HuH-7 (cell line): ENCODE measurements at regions not wholly inside any gene's neighbourhood (a gene's known extent, or its start where the extent isn't known, plus 50 kb on each side); places are given as distances from the start of the nearest gene placed in this dataset.
"Not testable (repeated sequence)": the region's sequence is repeated elsewhere in the genome, so short reads cannot be mapped to it uniquely, and the experiment has no call there.

ENCODE experiments used
- DNase-seq: peaks from one replicate; pipeline ENCODE4 v3.0.0; 2011; ENCODE audit warnings: low spot score

DNA sequence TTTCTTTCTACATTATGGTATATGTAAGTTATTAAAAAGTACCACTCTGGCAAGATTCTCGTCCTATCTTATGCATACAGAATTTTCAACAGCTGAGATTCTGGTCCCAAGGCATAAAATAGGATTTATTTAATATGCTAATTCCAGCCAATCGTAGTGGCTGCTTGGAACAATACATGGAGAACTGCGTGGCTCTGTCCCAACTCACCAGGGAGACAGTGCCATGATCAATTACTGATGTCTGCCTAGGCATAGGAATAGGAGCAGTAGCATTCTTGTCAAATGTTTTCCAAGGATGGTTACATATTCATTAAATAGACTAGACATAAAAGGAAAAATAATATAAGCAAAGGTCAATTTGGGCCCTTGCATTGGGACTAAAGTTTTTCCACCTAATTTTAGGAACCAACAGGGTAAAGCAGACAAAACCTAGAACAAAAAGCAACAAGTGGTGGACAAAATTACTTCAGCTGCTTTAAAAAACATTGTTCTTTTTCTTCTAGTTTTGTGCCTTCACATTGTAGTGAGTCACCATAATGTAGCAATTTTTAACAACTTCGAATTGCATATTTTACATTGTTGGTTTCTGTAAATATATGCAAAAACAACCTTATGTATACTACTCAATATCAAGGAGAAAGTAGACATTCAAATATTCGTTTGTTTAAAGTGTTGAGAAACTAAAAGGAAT, 232.8 kb upstream of the ATP5MC3 start:
- DNase-seq = no peak

DNA sequence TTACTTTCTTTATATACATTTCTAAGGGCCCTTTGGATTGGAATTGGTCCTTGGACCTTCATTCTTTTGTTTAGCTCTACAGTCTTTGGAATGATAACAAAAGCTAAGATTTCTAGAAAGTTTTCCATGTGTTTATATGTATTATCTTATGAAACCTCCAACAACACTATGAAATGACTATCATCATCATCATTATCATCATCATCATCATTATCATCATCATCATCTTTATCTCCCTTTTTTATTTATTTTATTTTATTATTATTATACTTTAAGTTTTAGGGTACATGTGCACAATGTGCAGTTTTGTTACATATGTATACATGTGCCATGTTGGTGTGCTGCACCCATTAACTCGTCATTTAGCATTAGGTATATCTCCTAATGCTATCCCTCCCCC, 229.4 kb upstream of the ATP5MC3 start:
- not testable (repeated sequence) for DNase-seq

DNA sequence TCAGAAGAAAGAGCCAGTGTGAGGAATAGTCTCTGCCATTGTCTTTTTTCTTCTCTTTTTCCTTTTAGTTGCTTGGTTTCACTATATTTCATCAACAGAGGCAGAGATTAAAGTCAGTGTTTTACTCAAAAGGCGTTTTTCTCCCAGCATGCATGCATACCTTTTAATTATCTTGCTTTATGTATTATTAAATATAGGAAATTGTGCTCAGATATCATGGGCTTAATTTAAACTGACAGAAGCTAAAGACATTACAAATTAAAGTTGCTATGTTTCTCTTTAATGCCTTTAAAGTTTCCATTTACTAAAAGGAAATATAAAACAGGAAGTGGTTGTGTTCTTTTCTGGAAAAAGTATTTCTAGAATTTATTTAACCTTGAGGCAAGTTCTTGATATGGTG, 223.3 kb upstream of the ATP5MC3 start:
- DNase-seq = no peak

DNA sequence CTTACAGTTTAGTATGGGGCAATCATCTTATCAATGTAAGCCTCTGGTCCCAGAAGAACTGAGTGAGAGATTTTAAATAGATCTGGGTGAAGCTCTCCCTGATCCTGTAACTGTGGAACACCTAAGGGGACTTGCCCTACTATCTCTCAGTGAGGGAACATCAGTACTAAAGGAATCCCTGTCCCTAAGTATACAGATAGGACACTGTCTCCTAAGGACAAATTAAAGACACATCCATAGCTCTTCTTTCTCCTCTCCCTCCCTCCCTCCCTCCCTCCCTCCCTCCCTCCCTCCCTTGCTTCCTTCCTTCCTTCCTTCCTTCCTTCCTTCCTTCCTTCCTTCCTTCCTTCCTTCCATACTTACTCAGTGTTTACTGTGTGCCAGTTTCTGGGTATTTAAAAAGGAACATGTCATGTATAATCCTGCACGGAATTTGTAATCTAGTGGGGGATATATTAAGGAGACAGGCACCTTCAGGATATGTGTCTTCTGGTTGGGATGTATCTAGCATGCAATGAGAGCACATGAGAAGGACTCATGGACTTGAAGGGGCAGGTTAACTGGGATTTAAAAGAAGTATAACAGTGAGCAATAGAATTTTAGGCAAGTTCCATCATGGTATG, 222.2 kb upstream of the ATP5MC3 start:
- no peak for DNase-seq

DNA sequence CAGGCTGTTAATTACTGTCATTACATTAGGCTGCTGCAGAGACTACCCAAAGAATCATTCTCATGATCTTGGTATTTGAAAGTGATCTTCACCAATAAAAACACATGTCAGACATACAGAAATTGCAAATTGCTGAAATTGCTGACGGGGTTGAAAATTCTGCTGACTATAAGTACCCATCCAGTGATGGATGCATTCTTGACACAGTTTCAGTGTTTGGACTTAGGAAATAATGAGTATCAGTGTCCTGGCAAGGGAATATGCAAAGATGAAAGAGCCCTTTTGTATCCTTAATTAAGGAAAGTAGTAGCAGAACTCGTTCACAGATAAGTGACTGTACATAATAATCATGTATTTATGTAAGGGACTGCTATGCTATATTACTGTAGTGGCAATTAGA, 221.1 kb upstream of the ATP5MC3 start:
- no peak for DNase-seq

DNA sequence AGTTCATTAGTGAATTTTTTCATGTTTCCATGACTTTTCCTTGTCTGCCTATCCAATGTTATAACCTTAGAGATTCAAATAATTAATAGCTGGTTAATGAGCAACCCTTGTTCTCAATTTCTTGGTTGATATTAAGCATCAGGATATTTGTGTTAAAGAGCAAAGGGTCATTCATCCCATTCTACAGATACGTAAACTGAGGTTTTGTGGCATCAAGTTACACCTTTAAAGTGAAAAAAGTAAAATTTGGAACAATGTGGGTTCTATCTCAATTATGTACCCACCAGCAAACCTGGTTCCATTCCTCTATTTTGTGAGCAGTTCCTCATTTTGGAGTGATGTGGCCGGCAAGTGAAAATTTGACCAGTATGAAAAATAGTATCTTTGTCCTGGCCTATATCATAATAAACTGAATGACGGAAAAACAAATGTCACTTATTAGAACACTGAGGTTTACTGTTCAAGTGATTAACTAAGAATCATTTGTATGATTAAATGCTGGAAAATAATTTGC, 220.5 kb upstream of the ATP5MC3 start:
- DNase-seq = no peak

DNA sequence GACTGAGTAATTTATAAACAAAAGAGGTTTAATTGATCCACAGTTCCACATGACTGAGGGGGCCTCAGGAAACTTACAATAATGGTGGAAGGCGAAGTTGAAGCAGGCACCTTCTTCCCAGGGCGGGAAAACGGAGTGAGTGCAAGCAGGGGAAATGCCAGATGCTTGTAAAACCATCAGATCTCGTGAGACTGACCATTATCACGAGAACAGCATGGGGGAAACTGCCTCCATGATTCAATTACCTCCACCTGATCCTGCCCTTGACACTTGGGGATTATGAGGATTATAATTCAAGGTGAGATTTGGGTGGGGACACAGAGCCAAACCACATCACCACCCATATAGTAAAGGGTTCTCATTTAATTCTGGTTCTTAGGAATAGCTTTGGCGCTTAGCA, 219.5 kb upstream of the ATP5MC3 start:
- no peak for DNase-seq

DNA sequence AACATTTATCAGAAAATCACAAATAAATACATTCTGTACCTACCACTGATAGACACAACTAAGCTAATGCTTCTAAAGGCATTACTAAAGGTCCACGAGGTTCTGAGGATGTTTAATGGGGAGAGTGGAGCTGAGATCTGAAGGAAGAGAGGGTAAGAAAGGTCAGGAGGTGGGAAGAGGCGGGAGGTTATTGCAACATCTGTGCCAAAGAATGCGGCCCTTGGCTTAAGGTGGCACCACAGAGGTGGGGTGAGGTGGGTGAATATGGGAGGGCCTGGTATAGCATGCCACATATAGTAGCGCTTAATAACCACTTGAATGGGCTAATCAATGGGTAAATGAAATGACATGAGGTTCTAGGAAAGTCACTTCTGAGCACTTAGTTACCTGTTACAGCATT, 217.8 kb upstream of the ATP5MC3 start:
- DNase-seq = no peak

DNA sequence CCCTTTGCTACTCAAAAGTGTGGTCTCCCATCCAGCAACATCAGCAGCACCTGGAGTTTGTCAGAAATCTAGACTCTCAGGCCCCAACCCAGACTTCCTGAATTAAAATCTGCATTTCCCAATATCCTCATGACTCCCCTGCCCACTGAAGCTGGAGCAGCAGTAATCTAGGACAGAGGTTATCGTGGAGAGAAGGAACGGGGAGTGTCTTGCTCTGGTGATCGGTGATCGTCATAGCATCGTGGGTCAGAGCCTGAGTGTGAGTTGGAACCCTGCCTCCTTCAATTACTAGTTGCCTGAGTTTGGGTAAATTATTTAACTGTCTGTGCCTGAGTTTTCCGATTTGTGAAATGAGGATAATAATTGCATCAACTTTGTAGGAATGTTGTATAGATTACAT, 217.3 kb upstream of the ATP5MC3 start:
- DNase-seq = no peak

DNA sequence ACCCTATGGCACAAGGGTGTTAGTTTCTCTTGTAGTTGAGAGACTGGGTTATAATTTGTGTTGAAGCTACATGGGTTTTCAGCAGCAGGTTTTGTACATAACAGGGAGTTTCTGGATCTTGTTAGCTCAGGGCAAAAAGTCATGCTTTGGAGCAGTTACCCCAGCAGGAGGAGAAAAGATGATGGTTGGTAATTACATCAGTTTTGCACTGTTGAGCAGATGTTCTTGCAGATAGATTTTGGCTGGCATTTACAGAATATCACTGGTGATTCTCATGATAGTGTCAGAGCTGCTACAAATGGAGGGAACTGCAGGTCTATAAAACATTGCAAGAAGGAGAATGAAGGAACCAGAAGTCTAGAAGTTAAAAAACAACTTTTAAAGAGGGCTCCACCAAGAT, 215.2 kb upstream of the ATP5MC3 start:
- no peak for DNase-seq

DNA sequence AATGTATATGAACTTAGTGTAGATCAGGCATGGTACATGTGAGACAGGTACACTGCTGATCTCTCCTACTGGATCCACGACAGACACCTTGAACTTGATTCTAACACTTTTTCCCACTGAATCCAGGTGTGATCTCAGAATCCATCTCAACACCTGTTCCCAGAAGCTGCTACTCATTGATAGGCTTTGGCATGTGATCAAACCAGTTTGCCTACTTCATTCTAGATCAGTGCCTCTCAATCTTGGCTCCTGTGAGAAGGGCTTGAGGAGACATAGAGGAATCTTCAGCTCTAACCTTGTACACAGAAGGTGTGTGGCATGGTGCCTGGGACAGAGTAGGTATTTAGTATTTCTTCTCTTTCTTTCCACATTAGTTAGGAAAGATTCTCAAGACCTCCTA, 212.3 kb upstream of the ATP5MC3 start:
- DNase-seq = no peak

DNA sequence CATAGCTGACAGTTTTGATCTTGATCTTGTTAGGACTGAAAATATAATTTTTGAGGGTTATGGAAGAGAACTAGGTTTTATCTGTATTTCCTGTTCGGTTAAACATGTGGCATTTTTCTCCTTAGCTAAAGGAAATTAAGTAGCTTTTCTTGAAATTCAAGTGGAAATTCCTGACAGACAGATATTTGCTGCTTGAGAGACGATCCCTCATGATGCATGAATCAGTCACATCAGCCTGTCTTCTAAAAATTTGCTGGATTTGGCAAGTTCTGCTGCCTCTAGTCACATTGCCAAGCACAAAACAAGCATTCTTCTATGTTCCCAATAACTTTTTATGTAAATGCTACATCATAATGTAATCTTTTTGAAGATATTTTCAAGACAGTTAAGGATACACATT, 201.8 kb upstream of the ATP5MC3 start:
- DNase-seq = no peak

DNA sequence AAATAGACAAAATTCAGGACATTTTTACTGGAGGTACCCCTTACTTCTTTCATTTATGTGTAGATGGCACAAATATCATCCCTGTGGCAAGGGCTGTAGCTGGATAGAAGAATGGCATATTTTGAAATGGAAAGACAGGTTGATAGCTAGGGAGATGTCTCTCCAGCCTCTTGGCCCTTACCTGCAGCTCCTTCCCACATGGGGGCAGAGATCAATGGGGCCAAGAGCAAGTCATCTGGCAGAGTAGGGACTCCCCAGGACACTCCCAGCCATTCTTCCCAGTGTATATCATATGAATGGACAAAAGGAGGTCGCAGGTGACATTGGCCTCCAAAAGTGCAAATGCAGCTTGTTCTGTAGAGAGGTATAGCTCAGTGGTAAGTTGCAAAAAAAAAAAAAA, 192.2 kb upstream of the ATP5MC3 start:
- DNase-seq = no peak

DNA sequence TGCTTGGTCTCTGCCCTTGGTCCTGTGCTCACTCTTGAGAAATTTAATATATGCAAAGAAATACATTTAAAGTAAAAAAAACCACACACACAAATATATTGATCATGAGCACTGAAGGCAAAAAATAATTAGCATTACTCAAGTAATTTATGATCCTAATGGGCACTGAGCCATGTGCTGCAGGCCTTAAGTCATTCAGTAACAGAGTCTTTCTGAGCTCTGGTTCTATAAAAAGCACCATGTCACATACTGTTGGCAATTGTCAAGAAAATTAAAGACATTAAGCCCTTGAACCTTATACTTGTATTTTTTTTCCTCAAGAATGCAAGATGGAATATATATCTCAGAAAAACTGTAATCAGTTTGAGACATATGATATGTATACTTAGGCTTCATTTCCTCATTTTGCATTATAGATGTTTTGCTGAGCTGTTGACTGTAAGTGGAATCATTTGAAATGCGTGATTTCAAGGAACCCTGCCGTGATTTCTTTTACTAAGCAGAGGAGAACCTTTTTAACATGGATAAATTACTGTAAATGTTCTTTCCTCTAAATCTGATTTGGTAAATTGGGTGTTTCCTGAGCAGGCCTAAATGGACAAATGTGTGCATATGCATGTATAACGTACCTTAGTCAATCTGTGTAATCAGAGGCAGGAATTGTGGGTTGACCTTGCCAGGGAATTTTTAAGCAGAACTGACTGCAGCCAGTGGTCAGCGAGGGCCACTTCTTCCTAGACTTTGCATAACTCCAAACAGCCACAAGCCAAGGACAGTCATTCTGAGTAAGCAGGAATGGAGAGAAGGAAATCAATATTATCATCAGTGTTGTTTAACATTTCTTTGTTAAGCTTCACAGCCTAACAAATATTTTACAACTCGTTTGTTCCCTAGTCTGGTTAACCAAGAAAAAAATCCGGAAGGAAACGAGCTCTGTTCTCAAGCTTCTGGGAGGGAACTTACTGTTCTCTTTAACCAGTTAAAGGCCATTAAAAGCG, 191.5 kb upstream of the ATP5MC3 start:
- DNase-seq = no peak

DNA sequence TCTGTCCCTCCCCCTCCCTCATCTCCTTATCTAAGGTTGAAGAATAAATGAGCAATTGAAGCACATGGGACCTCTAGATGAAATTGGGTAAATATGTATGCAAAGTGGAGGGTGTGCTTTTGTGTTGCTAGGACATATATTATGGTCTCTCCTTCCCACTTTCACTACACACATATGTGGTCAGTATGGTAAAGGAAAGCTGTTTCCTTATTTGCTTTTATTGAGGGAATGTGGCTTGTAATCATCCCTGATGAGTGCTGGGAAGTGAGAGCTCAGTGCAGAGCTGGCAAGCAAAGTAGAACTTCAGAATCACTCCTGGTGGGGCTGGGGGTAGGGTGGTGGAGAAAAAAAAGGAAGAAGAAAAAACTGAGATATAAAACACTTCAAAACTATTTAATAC, 189.9 kb upstream of the ATP5MC3 start:
- no peak for DNase-seq

DNA sequence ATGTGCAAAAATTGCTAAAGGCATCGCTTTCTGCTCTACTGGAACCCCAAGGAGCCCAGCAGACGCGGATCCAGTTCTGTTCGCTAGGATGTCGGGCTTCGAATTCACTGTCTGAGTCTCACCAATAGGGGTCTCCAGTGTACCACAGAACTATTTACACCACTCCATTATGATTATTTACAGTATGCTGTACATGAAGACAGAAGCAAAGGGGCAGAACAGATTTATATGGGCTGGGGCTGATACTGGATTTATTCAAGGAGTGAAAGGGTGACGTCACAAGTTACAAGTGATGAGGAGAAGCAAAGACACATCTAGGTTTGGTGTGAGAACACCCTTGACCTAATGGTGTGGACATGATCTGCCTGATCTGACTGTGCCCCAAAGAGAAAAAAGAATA, 185.3 kb upstream of the ATP5MC3 start:
- DNase-seq = peak; percentile 42

DNA sequence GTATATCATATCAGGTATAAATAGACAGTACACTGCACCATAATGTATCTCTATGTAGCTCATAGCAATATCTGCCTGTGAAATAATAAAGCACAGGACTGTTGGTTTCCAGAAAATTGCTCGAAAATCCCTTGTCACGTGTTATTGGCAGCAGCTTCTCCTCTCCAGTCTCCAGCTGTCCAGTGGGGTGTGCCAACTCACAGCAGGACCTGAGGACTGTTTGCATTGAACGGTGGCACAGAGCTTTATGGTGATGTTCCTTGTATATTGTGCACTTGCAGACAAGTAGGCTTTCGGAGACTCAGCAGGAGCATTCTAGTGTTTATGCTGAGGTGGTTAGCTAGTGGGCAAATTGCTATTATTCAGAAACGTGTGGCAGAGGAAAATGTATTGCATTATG, 182.2 kb upstream of the ATP5MC3 start:
- no peak for DNase-seq

DNA sequence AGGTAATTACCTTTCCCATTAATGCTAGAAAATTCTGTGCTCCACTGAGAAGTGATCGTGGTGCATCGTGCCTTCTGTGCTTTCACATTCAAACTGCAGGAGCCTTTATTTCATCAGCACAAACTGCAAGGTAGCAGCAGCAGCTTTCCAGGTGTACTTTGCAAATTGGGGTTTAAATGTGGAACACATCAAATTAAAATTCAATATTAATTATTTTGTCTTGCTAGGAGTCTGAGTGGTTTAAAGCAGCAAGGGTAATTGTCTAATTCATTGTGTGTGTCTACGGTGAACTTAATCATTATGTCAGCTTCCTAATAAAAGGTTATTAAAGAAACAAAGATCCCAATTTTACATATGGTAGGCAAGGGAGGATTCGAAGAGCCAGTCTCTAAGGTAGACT, 180.8 kb upstream of the ATP5MC3 start:
- no peak for DNase-seq

DNA sequence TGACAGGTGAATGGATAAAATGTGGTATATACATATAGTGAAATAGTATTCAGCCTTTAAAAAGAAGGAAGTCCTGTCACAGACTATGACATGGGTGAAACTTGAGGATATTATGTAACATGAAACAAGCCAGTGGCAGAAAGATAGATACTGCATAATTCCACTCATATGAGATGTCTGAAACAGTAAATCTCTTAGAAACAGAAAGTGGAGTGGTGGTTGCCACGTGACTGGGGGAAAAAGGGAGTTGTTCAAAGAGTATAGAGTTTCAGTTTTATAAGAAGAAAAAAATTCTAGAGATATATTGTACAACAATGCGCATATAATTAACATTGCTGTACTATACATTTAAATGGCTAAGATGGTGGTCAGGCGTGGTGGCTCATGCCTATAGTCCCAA, 178.2 kb upstream of the ATP5MC3 start:
- no peak for DNase-seq

DNA sequence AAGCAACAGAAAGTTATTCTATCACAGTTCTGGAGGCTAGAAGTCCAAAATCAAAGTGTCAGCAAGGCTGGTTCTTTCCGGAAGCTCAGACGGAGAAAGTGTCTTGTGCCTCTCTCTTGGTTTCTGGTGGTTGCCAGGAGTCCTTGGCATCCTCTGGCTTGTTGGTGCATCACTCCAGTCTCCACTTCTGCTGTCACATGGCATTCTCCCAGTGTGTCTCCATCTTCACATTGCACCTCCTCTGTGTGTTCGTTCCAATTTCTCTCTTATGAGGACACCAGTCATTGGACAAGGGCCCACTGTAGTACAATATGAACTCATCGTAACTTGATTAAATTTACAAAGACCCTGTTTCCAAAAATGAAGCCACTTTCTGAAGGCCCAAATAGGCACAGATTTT, 175.4 kb upstream of the ATP5MC3 start:
- DNase-seq = no peak

DNA sequence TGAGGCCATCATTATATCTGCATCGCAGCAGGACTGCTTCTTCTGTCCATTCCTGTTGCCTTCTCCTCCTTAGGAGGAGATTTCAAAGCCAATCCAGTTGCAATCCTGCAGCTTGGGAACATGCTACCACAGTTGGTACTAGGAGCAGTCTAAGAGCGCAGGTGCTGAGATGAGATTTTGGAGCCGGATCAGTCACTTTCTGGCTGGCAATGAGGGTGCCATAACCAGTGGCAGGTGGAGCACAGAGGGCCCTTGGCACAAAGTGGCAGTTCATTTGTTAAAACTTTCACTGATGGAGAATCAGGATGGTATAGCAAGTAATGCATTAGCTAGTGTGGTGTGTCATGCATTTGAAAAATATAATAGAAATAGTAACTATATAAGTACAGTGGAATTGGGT, 173.7 kb upstream of the ATP5MC3 start:
- DNase-seq = no peak

DNA sequence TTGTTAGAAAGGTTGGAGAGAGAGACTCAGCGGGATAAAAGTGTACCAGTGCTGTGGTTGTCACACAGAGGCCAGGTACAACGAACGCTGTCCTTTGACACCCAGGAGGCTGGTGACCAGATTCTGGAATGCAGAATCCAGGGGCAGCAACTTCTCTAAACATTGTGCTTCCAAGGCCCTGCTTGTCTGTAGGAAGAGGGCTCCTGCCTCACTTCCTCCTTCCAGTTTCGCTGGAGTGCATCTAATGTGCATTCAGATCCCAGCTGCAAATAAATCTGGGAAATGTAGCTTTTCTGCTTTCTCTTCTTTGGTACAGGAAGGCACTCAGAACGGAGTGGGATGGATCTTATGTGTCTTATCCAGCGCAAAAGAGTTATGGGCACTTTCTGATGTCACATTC, 171.8 kb upstream of the ATP5MC3 start:
- no peak for DNase-seq

DNA sequence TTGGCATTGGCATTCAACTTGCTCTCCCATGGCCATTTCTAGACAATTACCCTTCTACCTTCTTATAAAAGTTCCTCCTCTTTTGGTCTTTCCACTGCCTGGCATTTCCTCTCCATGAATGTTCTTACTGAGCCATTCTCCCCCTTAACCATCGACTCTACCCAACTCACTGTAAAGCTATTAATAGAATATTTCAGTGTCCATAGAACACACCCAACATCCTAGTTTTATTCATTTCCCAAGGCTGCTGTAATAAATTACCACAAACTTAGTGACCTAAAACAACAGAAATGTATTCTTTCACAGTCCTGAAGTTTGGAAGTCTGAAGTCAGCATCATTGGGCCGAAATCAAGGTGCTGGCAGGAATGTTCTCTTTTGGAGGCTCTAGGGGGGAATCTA, 170.0 kb upstream of the ATP5MC3 start:
- DNase-seq = no peak
